Activated CD4-positive, alpha-beta T cell treated with anti-CD3 and anti-CD28 coated beads, Interleukin-2, Interleukin-4, amounts not matched to agents 100 ng/mL and 50 ng/mL, durations not matched to agents 16 hours and 8 hours (primary cell): ENCODE measurements at regions not wholly inside any gene's neighbourhood (a gene's known extent, or its start where the extent isn't known, plus 50 kb on each side); places are given as distances from the start of the nearest gene placed in this dataset.
A peak's percentile ranks its signal among the peaks of the same experiment; 100 is the strongest.

Experiments used
- DNase-seq: peaks from one replicate; pipeline ENCODE4 v3.0.0-alpha.2; 2020; ENCODE audit warnings: low spot score

- DNase-seq = no peak
Measured at GRCh38 chr13:33467556-33467955, 182.0 kb upstream of the STARD13 start.

DNA sequence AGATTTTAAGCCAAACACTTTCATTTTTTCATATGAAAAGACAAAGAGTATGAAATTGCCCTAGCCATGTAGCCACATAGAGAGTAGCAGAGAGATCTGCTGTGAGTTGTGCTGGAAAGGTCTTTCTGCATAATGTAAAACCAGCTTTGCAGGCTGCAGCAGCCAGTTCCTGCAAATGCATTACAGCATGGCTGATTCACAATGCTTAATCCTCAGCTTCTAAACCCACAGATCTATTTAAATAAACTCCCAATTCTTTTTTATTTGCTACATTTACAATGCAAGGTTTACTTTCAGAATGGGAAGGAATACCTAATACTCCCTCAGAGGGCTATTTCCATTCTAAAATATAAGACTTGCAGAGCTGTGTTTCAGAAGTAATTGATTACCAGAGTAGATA, 185.6 kb upstream of the STARD13 start:
- no peak for DNase-seq

DNA sequence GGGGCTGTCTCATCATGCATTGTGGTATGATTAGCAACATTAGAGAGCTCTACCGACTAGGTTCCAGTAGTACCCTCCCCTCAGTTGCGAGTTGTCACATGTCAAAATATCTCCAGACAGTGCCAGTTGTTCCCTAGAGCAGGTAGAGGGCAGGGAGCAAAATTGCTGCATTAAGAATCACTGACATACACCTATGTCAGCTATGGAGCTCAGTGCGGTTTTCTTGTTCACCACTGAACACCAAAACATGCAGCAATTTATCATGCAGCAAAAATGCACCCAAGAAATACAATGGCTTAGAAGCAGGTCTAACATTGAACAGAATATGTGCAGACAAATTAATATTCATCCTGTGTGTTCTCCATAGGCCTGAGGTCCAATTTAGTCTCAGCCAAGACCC, 186.9 kb upstream of the STARD13 start:
- no peak for DNase-seq

- DNase-seq = no peak
Measured at GRCh38 chr13:33479105-33479504, 193.6 kb upstream of the STARD13 start.

DNA sequence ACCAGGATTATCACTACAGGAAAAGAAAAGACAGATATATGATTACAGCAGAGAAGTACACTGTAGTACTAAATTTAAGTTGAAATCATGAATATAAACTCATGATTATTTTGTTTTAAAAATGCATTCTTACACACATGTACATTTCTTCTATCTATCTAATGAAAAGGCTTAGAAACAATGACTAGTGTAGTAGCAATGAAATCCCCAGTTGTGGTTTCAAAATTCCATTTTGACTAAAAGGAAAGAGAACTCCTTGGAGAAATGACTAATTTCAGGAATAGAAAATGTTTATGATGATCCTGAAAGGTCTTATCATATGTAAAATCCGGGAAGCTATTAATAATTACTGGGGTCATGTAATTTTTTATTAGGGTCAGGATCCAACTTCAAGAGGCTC, 195.0 kb upstream of the STARD13 start:
- DNase-seq = no peak

DNA sequence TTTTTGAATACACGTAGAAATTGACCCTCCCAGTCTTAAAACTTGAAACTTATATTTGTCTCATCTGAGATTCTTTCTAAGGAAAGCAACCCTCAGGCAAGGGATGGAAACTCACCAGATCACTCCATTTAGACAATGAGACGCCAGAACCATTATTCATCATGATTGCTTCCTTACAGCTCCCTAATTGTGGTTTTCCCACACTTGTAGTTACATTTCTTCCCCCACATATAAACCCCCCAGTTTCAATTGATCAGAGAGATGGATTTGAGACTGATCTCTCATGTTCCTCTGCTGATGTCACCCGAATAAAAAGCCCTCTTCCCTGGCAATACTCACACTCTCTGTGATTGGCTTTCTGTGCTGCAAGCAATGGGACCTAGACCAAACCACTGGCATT, 197.9 kb upstream of the STARD13 start:
- no peak for DNase-seq

GRCh38 chr13:33485247-33485646, 199.7 kb upstream of the STARD13 start:
- DNase-seq = no peak

DNA sequence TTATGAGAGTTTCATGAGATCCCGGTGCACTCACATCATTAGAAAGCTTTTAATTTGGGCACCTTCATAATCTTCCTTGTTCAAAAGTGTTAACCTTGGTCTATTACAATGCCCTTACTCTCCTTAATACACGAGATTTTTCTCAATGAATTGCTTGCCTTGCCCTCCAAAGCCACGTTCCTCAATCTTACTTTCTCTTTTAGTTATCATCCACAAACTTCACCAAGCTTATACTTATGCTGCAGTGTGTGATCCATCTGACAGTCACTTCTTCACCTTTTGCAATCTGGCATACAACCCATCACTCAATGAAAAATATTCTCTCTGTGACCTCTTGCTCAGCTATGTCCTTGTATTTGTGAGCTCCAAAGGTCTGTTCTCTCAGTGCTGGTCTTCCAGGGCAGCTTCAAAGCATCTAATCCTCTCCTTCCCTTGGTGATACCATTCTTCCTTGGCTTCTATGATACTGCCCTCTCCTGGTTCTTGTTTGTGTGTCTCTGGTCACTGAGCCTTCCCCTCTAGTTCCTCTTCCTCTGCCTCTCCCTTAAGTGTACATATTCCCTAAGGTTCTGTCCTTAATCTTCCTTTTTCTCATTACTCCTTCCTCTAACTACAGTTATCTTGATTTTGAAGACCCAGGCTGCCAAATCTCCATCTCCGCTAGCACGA, 202.2 kb upstream of the STARD13 start:
- no peak for DNase-seq

- DNase-seq = no peak
Measured at GRCh38 chr13:33489563-33489962, 204.0 kb upstream of the STARD13 start.

DNA sequence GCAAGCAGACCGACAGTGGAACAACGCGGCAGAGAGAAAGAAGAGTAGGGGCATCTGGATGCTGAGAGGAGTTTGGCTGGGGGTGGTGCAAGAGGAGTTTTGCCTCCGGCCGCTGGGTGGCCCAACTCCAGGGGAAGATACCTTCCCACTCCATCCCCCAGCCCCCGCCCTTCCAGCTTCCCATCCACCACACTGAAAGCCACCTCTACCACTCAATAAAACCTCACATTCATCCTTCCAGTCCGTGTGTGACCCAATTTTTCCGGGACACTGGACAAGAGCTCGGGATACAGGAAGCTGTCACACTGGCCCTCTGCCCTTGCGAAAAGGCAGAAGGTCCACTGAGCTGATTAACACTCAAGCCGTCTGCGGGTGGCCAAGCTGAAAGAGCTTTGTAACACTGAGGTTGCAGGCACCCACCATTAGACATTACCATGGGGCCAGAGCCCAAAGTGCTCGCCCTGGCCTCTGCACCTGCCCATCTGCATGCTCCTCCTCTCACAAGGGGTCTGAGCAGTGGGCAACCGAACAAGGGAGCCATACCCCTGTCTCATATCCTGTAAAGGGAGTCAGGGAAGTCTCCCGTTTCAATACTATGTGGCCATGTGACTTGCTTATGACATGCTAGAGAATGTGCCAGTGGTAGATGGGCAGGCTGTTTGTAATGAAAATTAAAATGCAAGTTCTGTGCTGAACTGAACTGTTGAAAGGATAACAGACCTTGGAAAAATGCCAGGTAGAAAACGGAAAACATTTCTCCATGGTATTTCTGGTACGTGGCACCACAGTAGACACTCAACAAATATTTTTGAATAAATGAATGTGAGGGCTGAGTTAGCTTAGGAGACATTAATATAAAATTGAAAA, 205.1 kb upstream of the STARD13 start:
- DNase-seq = no peak

DNA sequence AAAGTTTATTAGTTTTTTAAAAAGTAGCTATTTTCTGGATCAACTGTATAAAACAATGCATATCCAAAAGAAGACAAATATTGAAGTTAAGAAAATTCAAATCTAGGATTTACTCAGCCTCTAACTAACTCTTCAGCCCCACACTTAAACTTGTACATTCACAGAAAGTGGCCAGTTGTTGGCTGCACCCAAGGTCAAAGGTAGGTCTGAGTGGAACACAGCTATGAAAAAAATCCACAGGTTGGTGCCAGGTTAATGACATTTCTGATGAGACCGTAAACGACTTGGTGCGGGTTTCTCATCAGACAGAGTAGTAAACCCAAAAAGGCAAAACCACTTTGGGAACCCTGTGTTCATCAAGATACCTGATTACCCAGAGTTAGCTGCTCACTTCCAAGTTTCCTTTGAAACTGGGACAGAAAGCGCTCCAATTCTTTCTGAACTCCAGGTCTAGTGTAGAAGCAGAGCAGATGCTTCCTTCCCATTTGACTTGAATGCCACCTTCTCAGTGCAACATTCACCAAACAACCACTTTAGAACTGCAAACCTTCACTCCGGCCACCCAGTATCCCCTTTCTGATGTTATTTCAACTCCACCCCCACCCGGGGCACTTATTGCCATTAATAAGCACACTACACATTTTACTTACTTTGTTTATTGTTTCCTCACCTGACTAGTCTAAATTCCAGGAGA, 208.3 kb upstream of the STARD13 start:
- no peak for DNase-seq

DNA sequence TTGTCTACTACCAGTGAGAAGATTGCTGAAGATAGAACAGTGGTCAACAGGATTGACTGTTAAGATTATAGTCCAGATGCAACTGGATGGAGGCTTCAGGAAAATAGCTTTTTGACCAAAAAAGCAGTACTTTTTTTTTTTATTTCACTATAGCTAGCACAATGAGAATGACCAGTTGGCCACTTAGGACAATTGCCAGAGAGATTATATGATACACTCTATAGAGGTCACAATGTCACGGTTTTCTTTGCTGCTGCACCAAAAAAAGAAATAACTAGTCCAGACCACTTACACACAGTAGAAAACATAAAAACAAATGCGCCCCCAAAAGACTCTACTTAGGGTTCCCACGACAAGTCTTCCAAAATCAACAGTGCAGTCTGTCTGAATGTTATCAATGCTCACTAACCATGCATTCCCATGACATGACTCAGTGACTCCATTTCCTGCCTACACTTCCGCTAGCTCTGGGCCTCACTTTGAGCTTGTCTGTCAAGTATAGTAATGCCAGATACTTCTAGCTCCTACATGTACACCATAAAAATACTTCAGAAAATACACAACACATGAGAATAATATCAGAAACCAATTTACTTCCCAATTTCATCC, 209.1 kb upstream of the STARD13 start:
- DNase-seq = peak; percentile 3

DNA sequence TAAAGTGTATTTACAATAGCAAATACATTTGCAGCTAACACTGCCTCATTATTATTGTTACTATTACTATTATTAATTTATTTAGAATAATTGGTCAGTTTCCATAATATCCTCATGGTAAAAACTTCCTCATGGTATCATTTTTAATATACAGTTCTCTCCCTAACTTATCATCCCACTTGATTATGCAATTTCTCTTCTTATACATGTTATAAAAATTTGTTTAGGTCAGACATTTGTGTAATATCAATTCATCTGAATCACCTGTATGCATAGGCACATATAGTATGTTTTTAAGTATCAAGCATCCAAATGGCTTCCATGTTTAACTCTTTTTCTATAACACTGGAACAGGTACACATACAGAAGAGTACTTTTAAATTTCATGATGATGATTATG, 210.8 kb upstream of the STARD13 start:
- no peak for DNase-seq

GRCh38 chr13:33497146-33497845, 211.7 kb upstream of the STARD13 start:
- no peak for DNase-seq

DNA sequence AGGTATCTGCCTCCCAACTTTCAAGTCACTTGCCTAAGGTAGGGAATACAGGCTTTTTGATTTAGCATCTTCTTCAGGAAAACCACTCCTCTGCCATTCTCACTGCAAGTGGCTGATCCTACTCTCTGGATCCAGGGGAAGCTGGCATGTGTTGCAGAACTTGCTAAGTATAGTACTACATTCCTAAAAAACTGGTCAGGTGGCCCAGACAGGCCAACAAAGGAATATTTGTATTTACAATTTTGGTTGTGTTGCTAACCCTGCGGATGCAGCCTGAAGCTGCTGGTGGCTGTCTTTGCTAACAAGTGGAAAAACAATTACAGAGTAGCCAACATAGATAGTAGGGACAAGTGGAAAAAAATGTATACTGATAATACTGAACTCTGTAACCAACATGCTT, 222.5 kb upstream of the STARD13 start:
- no peak for DNase-seq

- DNase-seq = no peak
Measured at GRCh38 chr13:33509642-33510229, 224.2 kb upstream of the STARD13 start.

- no peak for DNase-seq
Measured at GRCh38 chr13:33510350-33510970, 224.9 kb upstream of the STARD13 start.

GRCh38 chr13:33512880-33513554, 227.5 kb upstream of the STARD13 start:
- DNase-seq = no peak

DNA sequence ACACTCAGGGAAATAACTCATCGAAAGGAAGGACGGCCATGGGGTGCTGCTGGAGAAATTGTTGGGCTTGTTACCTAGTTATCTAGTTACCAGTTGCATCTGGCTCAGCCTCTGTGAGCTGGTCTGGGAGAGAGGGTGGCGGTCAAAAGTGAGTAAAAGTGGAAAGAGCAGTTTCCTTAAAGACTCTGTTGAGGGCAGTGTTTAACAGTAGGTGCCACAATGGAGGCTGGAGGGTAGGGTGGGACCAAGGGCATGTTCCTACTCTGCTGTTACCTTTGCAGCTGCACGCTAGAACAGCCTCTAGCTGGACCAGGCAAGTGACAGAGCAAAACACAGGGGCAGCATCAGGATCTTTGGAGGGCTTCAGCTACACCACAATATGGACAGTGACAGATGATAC, 228.8 kb upstream of the STARD13 start:
- no peak for DNase-seq

DNA sequence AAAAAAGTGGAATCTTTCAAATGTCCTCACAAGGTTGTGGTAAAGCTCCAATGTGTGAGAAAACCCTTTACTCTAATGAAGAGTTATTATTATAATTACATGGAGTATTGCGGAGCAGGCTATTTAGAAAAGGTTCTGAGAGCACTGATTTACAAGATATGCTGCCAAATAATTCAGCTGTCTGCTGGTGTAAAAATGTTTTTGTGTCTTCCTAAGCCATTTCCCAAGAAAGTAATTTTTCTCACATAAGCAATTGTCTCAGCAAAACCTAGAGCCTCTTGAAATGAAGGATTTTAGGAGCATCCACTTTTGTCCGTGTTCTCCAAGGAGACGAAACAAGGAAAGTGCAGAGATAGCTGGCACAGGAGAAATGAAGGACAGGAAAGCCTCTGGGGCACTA, 229.6 kb upstream of the STARD13 start:
- DNase-seq = no peak

GRCh38 chr13:33518452-33518851, 232.9 kb upstream of the STARD13 start:
- DNase-seq = no peak
